Activated CD8-positive, alpha-beta memory T cell treated with anti-CD3 and anti-CD28 coated beads for 36 hours (primary cell): ENCODE measurements at regions not wholly inside any gene's neighbourhood (a gene's known extent, or its start where the extent isn't known, plus 50 kb on each side); places are given as distances from the start of the nearest gene placed in this dataset.

ENCODE experiments used
- CTCF ChIA-PET: fragments of 350-600 bp; sonication (Branson Sonifier 250); formaldehyde crosslinking; loops from one replicate; lab custom pipeline; 2021; ENCODE audit warnings: antibody characterized with exemption; lab: Charles Lee
- POLR2A ChIA-PET: fragments of 350-600 bp; sonication (Branson Sonifier 250); formaldehyde crosslinking; loops from one replicate; lab custom pipeline; 2021; ENCODE audit warnings: antibody characterized with exemption; lab: Charles Lee

GRCh38 chr2:147713349-147713748, 131.5 kb upstream of the ACVR2A start:
- ChIA-PET POLR2A (no interaction called here), CTCF (no interaction called here)

DNA sequence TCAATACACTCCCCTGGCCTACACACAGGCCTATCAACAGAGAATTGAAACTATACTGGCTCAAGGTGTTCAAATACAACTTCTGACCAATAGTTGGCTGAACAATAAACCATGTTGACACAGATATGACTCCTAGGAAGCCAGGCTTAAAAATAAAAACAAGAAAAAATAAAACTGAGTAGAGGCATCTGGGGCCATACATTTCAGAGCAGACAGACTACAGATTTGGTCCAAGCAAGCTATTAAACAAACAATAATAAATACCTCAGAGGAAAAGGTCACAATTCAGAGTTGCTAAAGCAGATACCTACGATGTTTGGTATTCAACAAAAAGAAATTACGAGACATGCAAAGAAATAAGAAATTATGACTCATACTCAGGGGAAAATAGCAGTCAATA, 132.8 kb upstream of the ACVR2A start:
- POLR2A ChIA-PET: no interaction called here
- CTCF ChIA-PET: no interaction called here

GRCh38 chr2:147711031-147711430, 133.8 kb upstream of the ACVR2A start:
- ChIA-PET CTCF (no interaction called here), POLR2A (no interaction called here)

- ChIA-PET CTCF (no interaction called here), POLR2A (no interaction called here)
Observed at GRCh38 chr2:147709655-147710054, 135.2 kb upstream of the ACVR2A start.

DNA sequence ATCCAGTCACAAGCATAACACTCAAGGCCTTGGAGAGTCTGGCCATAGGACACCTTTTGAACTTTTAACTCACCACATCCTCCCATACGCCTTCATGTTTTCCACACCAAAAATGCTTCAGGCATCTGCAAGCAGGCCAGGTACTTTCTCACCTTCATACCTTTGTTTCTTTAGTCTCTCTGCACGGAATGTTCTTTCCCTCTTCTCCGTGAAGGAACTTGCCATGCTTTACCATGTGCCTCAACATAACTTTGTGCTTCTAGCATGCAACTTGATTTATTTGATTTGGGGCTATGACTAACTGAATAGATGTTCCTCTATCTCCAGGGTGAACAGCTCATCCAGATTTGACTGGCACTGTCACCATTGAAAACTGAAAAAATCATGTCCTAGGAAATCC, 141.7 kb upstream of the ACVR2A start:
- ChIA-PET POLR2A (no interaction called here), CTCF (no interaction called here)

DNA sequence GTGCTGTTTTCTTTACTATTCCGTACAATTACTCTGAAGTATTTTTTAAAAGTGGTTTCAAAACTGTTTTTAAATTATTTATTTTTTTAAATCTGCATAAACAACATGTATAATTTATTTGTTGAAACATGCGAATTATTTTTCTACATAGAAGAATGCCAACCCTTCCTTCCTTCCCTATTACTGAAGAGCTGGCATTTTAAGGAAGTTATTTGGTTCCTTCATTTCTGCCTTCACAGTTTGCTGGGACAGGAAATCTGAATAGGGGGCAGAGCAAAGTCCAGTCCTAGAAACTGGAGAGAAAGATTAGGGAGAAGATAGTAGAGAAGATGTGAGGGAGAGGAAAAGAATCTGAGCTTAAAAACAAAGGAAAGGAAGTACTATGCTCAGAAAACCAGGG, 146.7 kb upstream of the ACVR2A start:
- ChIA-PET CTCF (no interaction called here), POLR2A (no interaction called here)

- ChIA-PET CTCF (no interaction called here), POLR2A (no interaction called here)
Observed at GRCh38 chr2:147696426-147696825, 148.4 kb upstream of the ACVR2A start.

- POLR2A ChIA-PET: no interaction called here
- CTCF ChIA-PET: no interaction called here
Observed at GRCh38 chr2:147689220-147689909, 155.5 kb upstream of the ACVR2A start.

- CTCF ChIA-PET: no interaction called here
- POLR2A ChIA-PET: no interaction called here
Observed at GRCh38 chr2:147688242-147688641, 156.6 kb upstream of the ACVR2A start.

DNA sequence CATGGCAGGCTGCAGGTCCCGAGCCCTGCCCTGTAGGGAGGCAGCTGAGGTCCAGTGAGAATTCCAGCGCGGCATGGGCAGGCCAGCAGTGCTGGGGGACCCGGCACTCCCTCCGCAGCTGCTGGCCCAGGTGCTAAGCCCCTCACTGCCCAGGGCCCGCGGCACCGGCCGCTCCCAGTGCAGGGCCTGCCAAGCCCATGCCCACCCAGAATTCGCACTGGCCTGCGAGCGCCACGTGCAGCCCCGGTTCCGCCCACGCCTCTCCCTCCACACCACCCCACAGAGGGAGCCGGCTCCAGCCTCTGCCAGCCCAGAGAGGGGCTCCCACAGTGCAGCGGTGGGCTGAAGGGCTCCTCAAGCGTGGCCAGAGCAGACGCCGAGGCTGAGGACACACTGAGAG, 158.5 kb upstream of the ACVR2A start:
- POLR2A ChIA-PET: no interaction called here
- CTCF ChIA-PET: no interaction called here

DNA sequence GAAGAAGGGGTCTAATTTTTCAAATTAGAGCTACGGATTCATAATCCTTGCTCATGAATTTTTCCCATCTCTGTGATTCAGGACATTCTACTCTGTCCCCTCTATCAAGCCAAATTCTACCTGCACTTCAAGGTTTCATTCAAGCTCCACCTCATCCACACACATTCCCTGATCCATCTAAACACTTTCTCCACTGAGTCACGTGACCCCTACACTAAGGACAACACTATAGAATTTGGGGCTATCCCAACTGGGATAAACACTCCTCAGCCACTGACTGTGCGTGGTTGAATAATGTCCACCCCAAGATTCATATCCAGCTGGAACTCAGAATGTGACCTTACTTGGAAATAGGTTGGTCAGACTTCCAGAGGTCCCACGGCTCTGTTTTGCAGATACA, 159.9 kb upstream of the ACVR2A start:
- CTCF ChIA-PET: no interaction called here
- POLR2A ChIA-PET: no interaction called here

- POLR2A ChIA-PET: no interaction called here
- CTCF ChIA-PET: no interaction called here
Observed at GRCh38 chr2:147683380-147683779, 161.4 kb upstream of the ACVR2A start.

- ChIA-PET POLR2A (no interaction called here), CTCF (no interaction called here)
Observed at GRCh38 chr2:147681093-147681492, 163.7 kb upstream of the ACVR2A start.

GRCh38 chr2:147679955-147680531, 164.8 kb upstream of the ACVR2A start:
- POLR2A ChIA-PET: no interaction called here
- CTCF ChIA-PET: no interaction called here

DNA sequence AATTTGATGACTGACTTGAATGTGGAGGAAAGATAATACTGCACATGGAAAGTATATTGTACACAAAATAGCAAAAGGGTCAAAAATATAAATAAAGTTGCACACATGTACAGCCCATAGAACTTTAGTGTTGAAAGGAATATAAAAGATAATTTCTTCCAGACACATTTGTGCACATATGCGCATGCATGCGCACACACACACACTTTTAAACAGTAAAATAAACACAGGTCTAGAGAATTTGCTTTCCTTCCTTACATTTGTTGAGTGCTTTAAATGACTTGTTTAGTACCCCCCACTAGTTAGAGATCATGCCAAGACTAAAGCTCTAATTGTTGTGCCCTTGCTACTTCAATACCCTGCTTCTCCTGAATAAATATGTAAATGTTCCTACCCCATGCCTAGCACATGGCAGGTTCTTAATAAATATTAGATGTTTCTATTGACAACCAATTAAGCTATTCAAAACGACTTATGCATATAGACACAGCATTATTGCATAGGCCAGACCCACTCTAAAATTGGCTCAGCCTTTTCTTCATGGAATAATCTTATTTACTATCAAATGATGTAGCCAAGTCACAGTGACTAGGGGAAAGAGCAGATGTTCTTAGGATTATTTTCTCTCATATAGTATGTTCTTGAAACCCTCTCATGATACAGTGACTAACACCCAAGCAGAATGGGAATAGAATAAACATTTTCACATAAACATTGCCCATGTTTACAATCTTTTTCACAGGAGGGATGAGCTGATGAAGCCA, 165.5 kb upstream of the ACVR2A start:
- ChIA-PET POLR2A (no interaction called here), CTCF (no interaction called here)

DNA sequence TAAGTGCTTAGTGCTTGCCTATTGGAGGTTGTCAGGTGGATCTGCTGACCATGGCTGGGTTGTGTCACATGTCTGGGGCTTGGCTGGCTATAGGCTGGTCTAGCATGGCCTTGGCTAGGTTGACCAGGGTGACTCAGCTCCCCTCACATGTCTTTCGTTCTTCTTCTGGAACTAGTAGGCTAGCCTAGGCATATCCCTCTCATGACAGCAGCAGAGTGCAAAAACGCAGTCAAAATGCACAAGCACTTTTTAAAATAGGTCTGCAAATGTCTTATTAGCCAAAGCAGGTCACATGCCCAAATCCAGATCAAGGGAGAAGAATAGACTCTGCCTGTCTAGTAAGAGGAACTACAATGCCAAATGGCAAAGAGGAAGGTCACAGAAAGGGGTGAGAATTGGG, 179.7 kb upstream of the ACVR2A start:
- CTCF ChIA-PET: no interaction called here
- POLR2A ChIA-PET: no interaction called here

DNA sequence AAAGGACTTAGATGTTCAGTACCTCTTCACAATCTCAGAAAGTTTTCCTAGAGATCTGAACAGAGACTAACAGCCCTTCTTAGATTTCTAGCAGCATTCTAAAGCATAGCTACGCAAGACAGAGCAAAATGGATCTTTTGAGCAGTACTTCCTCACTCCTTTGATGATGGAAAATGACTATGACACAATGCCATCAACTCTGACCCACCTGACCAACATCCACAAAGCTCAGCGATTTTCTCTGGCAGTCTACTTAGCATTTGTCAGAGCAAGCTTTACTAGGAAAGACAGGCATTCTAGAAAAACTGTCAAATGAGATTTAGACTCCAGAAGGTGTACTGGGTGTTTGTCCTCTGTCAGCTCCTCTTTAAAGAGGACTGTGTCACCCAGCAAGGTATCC, 180.9 kb upstream of the ACVR2A start:
- ChIA-PET POLR2A (no interaction called here), CTCF (interaction anchor here (0.9 kb wide), 1 partner anchor 158 kb away, joined by 3 read pairs; no protein-coding TSS in a partner anchor)

- CTCF ChIA-PET: interaction anchor here (0.9 kb wide), 1 partner anchor 159 kb away, joined by 3 read pairs; no protein-coding TSS in a partner anchor
Observed at GRCh38 chr2:147663153-147663961, 181.5 kb upstream of the ACVR2A start.

GRCh38 chr2:147662221-147662620, 182.6 kb upstream of the ACVR2A start:
- POLR2A ChIA-PET: no interaction called here
- CTCF ChIA-PET: no interaction called here

More at GRCh38 chr2:147663153-147663961, 181.5 kb upstream of the ACVR2A start:
- POLR2A ChIA-PET: no interaction called here

DNA sequence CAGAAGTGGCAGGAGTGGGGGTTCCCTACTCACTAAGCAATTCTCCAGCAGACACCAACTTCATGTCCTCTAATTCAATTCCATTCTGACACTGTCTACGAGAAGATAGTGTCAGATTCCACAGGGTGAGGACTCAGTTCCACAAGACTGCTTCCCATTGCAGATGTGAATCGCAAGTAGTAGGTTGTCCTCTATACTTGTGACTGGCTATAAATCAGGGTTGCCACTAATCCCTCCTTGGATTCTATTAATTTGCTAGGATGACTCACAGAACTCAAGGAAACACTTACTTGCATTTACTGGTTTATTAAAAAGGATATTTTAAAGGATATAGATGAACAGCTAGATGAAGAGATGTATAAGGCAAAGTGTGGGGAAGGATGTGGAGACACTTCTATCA, 184.1 kb upstream of the ACVR2A start:
- ChIA-PET POLR2A (no interaction called here), CTCF (no interaction called here)
